GM12892 (cell line): ENCODE measurements at regions not wholly inside any gene's neighbourhood (a gene's known extent, or its start where the extent isn't known, plus 50 kb on each side); places are given as distances from the start of the nearest gene placed in this dataset.

ENCODE experiments used
- POLR2A ChIP-seq: IDR thresholded peaks from 2 replicates; pipeline ENCODE4 v1.6.1; 2011; ENCODE audit warnings: low read depth, low read length, control low read depth
- POLR2AphosphoS5 ChIP-seq: IDR thresholded peaks from 2 replicates; pipeline ENCODE4 v1.6.1; 2011; ENCODE audit warnings: low read depth, low read length, control low read depth
- TAF1 ChIP-seq: IDR thresholded peaks from 2 replicates; pipeline ENCODE4 v1.6.1; 2011; ENCODE audit warnings: low read depth, mild to moderate bottlenecking, control low read depth, low read length, borderline replicate concordance

- TF ChIP-seq TAF1 (no peak), POLR2AphosphoS5 (no peak), POLR2A (no peak)
Measured at GRCh38 chr4:14465057-14465456, 537.2 kb upstream of the CPEB2 start.
